Lower lobe of right lung (tissue), 2 donors: ENCODE measurements at regions not wholly inside any gene's neighbourhood (a gene's known extent, or its start where the extent isn't known, plus 50 kb on each side); places are given as distances from the start of the nearest gene placed in this dataset.

Experiments used
- ATAC-seq, 2 donors: fragments of 200-7000 bp; cut with Tn5 transposase; one replicate each; pipeline ENCODE4 v1.9.1; 2020 to 2022; ENCODE audit warnings: mild to moderate bottlenecking in 2 of 2, moderate library complexity in 2 of 2
- DNase-seq: peaks from one replicate; pipeline ENCODE4 v3.0.0-alpha.2; 2020
- H3K27ac ChIP-seq: fragments of 200-600 bp; one replicate; pipeline ENCODE4 v1.8.0; 2022
- H3K27me3 ChIP-seq: fragments of 200-600 bp; one replicate; pipeline ENCODE4 v1.8.0; 2022; ENCODE audit warnings: low read depth
- H3K36me3 ChIP-seq: fragments of 200-600 bp; one replicate; pipeline ENCODE4 v1.8.0; 2022; ENCODE audit warnings: mild to moderate bottlenecking
- H3K4me1 ChIP-seq: fragments of 200-600 bp; one replicate; pipeline ENCODE4 v1.8.0; 2022
- H3K4me3 ChIP-seq: fragments of 200-600 bp; one replicate; pipeline ENCODE4 v1.8.0; 2022; ENCODE audit warnings: mild to moderate bottlenecking
- H3K9me3 ChIP-seq: fragments of 200-600 bp; one replicate; pipeline ENCODE4 v1.8.0; 2022
- CTCF ChIP-seq: fragments of 200-600 bp; IDR thresholded peaks from one replicate; pipeline ENCODE4 v1.8.0; 2022; ENCODE audit warnings: antibody characterized with exemption, mild to moderate bottlenecking
- intact Hi-C: fragments of 100-400 bp; cut with DNase I; formaldehyde crosslinking; loops from one replicate; pipeline ENCODE4 v1.11.0; 2022
- donor health status: DM: no; HTN: yes; CAD: no; lungs with severe emphysema.

GRCh38 chr3:124131580-124131979 lies 139.7 kb upstream of the ROPN1 start:
- DNase-seq (no peak), ATAC-seq (peak; percentile 24 to 34)
- TF ChIP-seq CTCF, result no peak
- Histone ChIP-seq H3K9me3 (no peaks in the 10 kb centered on the region), H3K27ac (no peak overlapping the region), H3K27me3 (no peaks in the 10 kb centered on the region), H3K4me3 (no peak overlapping the region), H3K4me1 (no peaks in the 10 kb centered on the region), H3K36me3 (no peaks in the 10 kb centered on the region)
- intact Hi-C loops, result no loop called here

DNA sequence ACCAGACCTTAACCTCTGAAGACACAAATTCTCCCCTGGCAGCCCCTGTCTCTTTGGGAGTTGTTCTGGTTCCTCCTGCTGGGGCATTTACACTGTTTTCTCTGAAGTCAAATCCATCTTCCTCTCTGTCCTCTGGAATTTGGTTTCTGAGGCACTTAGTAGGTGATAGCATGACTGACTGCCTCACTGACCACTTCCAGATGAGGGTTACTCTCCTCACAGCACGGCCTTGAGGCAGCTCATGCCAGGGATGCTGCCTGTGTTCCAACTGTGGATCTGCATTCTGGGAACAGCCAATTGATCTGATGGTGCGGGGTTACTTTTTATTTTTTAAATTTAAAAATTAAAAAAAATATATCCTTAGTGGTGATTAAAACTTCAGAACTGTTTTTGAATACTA lies 140.9 kb upstream of the ROPN1 start:
- ATAC-seq (no peak), DNase-seq (no peak)
- Histone ChIP-seq H3K9me3 (no peaks in the 10 kb centered on the region), H3K4me1 (no peaks in the 10 kb centered on the region), H3K27ac (no peak overlapping the region), H3K36me3 (no peaks in the 10 kb centered on the region), H3K27me3 (no peaks in the 10 kb centered on the region), H3K4me3 (no peak overlapping the region)
- intact Hi-C loops, result no loop called here
- no peak for TF ChIP-seq CTCF

DNA sequence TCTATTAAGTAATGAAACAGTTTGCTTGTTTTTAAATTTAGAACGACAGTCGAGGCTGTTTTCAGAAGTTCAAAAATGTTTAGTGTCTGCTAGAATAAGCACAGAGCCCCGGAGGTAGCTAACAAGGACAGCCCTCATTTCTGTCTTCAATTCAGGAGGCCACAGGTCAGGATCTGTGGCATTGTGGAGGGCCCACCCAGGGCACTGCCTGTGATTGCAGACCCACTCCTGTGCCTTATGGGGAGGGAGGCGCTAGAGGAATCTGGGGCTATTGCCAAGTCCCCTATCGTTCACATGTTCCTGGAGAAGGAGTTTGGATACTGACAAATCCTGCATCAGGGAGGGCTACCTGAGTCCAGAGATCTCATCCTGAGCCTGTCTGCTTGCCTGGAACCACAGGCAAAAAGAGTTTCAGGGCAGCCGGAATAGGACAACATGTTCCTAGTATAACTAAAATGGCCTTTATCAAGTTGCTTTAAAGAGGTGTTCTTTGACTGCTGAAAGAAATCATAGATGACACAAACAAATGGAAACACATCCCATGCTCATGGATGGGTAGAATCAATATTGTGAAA lies 141.5 kb upstream of the ROPN1 start:
- Histone ChIP-seq H3K36me3 (no peaks in the 10 kb centered on the region), H3K27ac (no peak overlapping the region), H3K27me3 (no peaks in the 10 kb centered on the region), H3K9me3 (no peaks in the 10 kb centered on the region), H3K4me3 (no peak overlapping the region), H3K4me1 (no peaks in the 10 kb centered on the region)
- DNase-seq (no peak), ATAC-seq (no peak)
- no peak for TF ChIP-seq CTCF
- intact Hi-C loops, result no loop called here

GRCh38 chr3:124137216-124137615 lies 145.3 kb upstream of the ROPN1 start:
- ATAC-seq, result no peak
- no peak for TF ChIP-seq CTCF
- no peaks in the 10 kb centered on the region for H3K9me3 ChIP-seq

GRCh38 chr3:124138148-124138547 lies 146.2 kb upstream of the ROPN1 start:
- Histone ChIP-seq H3K36me3 (no peaks in the 10 kb centered on the region), H3K4me1 (no peaks in the 10 kb centered on the region), H3K27me3 (no peaks in the 10 kb centered on the region), H3K4me3 (no peak overlapping the region), H3K9me3 (no peaks in the 10 kb centered on the region), H3K27ac (no peak overlapping the region)
- ATAC-seq (no peak), DNase-seq (no peak)
- intact Hi-C loops, result no loop called here
- no peak for TF ChIP-seq CTCF

More at GRCh38 chr3:124137216-124137615, 145.3 kb upstream of the ROPN1 start:
- no peak for DNase-seq
- no peaks in the 10 kb centered on the region for H3K27me3 ChIP-seq
- no peak overlapping the region for H3K27ac ChIP-seq
- no peaks in the 10 kb centered on the region for H3K36me3 ChIP-seq
- no peaks in the 10 kb centered on the region for H3K4me1 ChIP-seq
- H3K4me3 ChIP-seq, result no peak overlapping the region
- intact Hi-C loops, result no loop called here

DNA sequence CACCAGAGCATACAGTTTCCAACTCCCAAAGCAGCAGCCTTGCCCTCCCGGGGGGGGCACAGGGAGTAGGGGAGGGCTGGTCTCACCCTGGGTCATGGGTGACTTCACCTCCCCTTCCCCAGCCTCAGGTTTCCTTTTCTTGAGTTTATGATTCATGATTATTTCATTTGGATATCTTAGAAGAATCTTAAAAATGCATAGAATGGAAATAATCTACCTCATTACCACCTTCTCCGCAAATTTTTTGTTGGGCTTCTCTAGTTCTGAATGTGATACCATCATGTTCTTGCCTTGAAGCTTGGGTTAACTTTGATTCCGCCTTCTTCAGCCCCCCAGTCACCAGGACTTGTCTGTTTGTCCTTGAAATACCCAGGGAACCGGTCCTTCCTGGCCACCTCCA lies 148.8 kb upstream of the ROPN1 start:
- Histone ChIP-seq H3K4me3 (no peak overlapping the region), H3K36me3 (no peaks in the 10 kb centered on the region), H3K27ac (no peak overlapping the region), H3K4me1 (no peaks in the 10 kb centered on the region), H3K9me3 (no peaks in the 10 kb centered on the region), H3K27me3 (no peaks in the 10 kb centered on the region)
- no peak for ATAC-seq
- no peak for TF ChIP-seq CTCF
- DNase-seq, result no peak
- intact Hi-C loops, result no loop called here
